Lung (tissue), 11 donors: ENCODE measurements at regions not wholly inside any gene's neighbourhood (a gene's known extent, or its start where the extent isn't known, plus 50 kb on each side); places are given as distances from the start of the nearest gene placed in this dataset.

Experiments used
- ATAC-seq: fragments of 200-7000 bp; cut with Tn5 transposase; one replicate; pipeline ENCODE4 v1.9.1; 2020; ENCODE audit warnings: moderate number of reproducible peaks; ENCODE audit not compliant: insufficient read depth, low FRiP score
- DNase-seq, 3 donors: peaks; one replicate each; pipeline ENCODE4 v3.0.0-alpha.2; 2013 to 2017
- H3K27ac ChIP-seq, 2 donors: one replicate each; pipeline ENCODE4 v1.5.1; 2013; ENCODE audit warnings: mild to moderate bottlenecking in 2 of 2, moderate library complexity in 2 of 2, control low read depth in 1 of 2, inconsistent platforms in 1 of 2, low read depth in 1 of 2, low read length in 1 of 2
- H3K27me3 ChIP-seq, 3 donors: one replicate each; pipeline ENCODE4 v1.5.1; 2013; ENCODE audit warnings: low read length in 2 of 3; ENCODE audit not compliant: control insufficient read depth in 3 of 3, insufficient read depth in 3 of 3
- H3K36me3 ChIP-seq, 4 donors: one replicate each; pipeline ENCODE4 v1.5.1; 2013; ENCODE audit warnings: low read length in 4 of 4, mild to moderate bottlenecking in 1 of 4, moderate library complexity in 1 of 4; ENCODE audit not compliant: control insufficient read depth in 4 of 4, insufficient read depth in 4 of 4
- H3K4me1 ChIP-seq, 5 donors: one replicate each; pipeline ENCODE4 v1.5.1; 2013; ENCODE audit warnings: low read length in 5 of 5, mild to moderate bottlenecking in 2 of 5, moderate library complexity in 1 of 5; ENCODE audit not compliant: control insufficient read depth in 5 of 5, insufficient read depth in 5 of 5
- H3K4me3 ChIP-seq: one replicate; pipeline ENCODE4 v1.5.1; 2013; ENCODE audit warnings: mild to moderate bottlenecking, control low read depth, moderate library complexity
- H3K9ac ChIP-seq, 2 donors: one replicate each; pipeline ENCODE4 v1.5.1; 2013; ENCODE audit warnings: low read length in 2 of 2, control low read depth in 1 of 2; ENCODE audit not compliant: insufficient read depth in 1 of 2
- H3K9me3 ChIP-seq, 4 donors: one replicate each; pipeline ENCODE4 v1.5.1; 2013; ENCODE audit warnings: low read length in 3 of 4, mild to moderate bottlenecking in 1 of 4, moderate library complexity in 1 of 4; ENCODE audit not compliant: control insufficient read depth in 4 of 4, insufficient read depth in 3 of 4
- CTCF ChIP-seq: IDR thresholded peaks from 2 replicates; pipeline ENCODE4 v1.5.1; 2012; ENCODE audit warnings: mild to moderate bottlenecking; ENCODE audit errors: control extremely low read depth, extremely low read depth
- WGBS, 2 donors: extraction: QIAGEN DNeasy Blood & Tissue Kit; methylation state at CpG; one replicate each; pipeline ENCODE4 v1.1.7; 2013; 5-methylcytosine and 5-hydroxymethylcytosine counted together
- donor health status: control.
- donor health status: control.
- donor health status: Bipolar disorder and iron deficiency.
- donor health status: healthy.
- donor health status: DM: yes; HTN: yes; CAD: no.

- no peak for ATAC-seq
- Histone ChIP-seq H3K27ac (no peak overlapping the region), H3K9me3 (no peaks in the 10 kb centered on the region), H3K27me3 (no peaks in the 10 kb centered on the region), H3K36me3 (no peaks in the 10 kb centered on the region), H3K9ac (no peak overlapping the region), H3K4me3 (no peak overlapping the region), H3K4me1 (no peaks in the 10 kb centered on the region)
- no peak for TF ChIP-seq CTCF
- WGBS, 2 donors = 38 to 100% methylated on average over 1 of the region's 1 CpG
- no peak for DNase-seq
These were observed 1056.7 kb downstream of the PCDH19 start for GRCh38 chrX:99353412-99353811.

- Histone ChIP-seq H3K4me3 (no peak overlapping the region), H3K9ac (no peak overlapping the region), H3K36me3 (no peaks in the 10 kb centered on the region), H3K27me3 (no peaks in the 10 kb centered on the region), H3K9me3 (peaks cover 0 to 4% (median 0%) of the 10 kb centered on the region in 4 donors), H3K27ac (no peak overlapping the region), H3K4me1 (no peaks in the 10 kb centered on the region)
- ATAC-seq = no peak
- no peak for TF ChIP-seq CTCF
- no peak for DNase-seq
- 77 to 80% methylated on average over 3 to 4 of the region's 4 CpGs for WGBS, 2 donors
These were observed 1061.8 kb downstream of the PCDH19 start for GRCh38 chrX:99348256-99348655.

- Histone ChIP-seq H3K36me3 (no peaks in the 10 kb centered on the region), H3K27me3 (peaks cover 0 to 28% (median 3%) of the 10 kb centered on the region in 3 donors), H3K27ac (no peak overlapping the region), H3K4me1 (no peaks in the 10 kb centered on the region), H3K9ac (no peak overlapping the region), H3K4me3 (no peak overlapping the region), H3K9me3 (no peaks in the 10 kb centered on the region)
- TF ChIP-seq CTCF = no peak
- ATAC-seq = no peak
- DNase-seq = no peak
These were observed 1101.8 kb downstream of the PCDH19 start for GRCh38 chrX:99308302-99308701.

GRCh38 chrX:99305573-99305972, 1104.5 kb downstream of the PCDH19 start:
- ATAC-seq = no peak
- no peak for DNase-seq
- TF ChIP-seq CTCF = no peak
- 52 to 61% methylated on average over 3 of the region's 3 CpGs for WGBS, 2 donors
- no peak overlapping the region for H3K27ac ChIP-seq
- H3K9me3 ChIP-seq = no peaks in the 10 kb centered on the region
- H3K4me3 ChIP-seq = no peak overlapping the region
- H3K27me3 ChIP-seq = peaks cover 0 to 21% (median 4%) of the 10 kb centered on the region in 3 donors
- no peaks in the 10 kb centered on the region for H3K4me1 ChIP-seq
- H3K9ac ChIP-seq = no peak overlapping the region
- H3K36me3 ChIP-seq = no peaks in the 10 kb centered on the region
